ENCODE measurements at regions not wholly inside any gene's neighbourhood (a gene's known extent, or its start where the extent isn't known, plus 50 kb on each side); places are given as distances from the start of the nearest gene placed in this dataset.

- Histone ChIP-seq H3K9me3 (ENCODE audit: control insufficient read depth in 4 of 4, low read length in 3 of 4) (no peaks in the 10 kb centered on the region), H3K27ac (ENCODE audit: low read depth in 1 of 2, low read length in 2 of 2) (no peak overlapping the region), H3K36me3 (ENCODE audit: control insufficient read depth in 4 of 4, insufficient read depth in 3 of 4, low read depth in 1 of 4, low read length in 3 of 4) (no peaks in the 10 kb centered on the region), H3K27me3 (ENCODE audit: control insufficient read depth in 4 of 4, insufficient read depth in 4 of 4, low read length in 3 of 4) (no peaks in the 10 kb centered on the region), H3K4me3 (ENCODE audit: low read depth in 1 of 3, low read length in 3 of 3) (no peak overlapping the region), H3K9ac (ENCODE audit: low read depth in 1 of 2, low read length in 2 of 2) (no peak overlapping the region), H3K4me1 (ENCODE audit: control insufficient read depth in 4 of 4, insufficient read depth in 4 of 4, low read length in 3 of 4) (peaks cover 0 to 2% (median 0%) of the 10 kb centered on the region in 4 donors)
- 88% methylated on average over 3 of the region's 3 CpGs for WGBS
- TF ChIP-seq RXRA (IDR thresholded peaks at IDR 0.05): no peak
- TF ChIP-seq REST (IDR thresholded peaks at IDR 0.05): no peak
- TF ChIP-seq FOXA1 (IDR thresholded peaks at IDR 0.05): no peak
- TF ChIP-seq NR2F2 (IDR thresholded peaks at IDR 0.05): no peak
- TF ChIP-seq CTCF (IDR thresholded peaks at IDR 0.05; ENCODE audit: low read depth, low read length, missing input control): no peak
- no peak for TF ChIP-seq SP1 (IDR thresholded peaks at IDR 0.05)
- no peak for TF ChIP-seq HNF4G (IDR thresholded peaks at IDR 0.05)
- TF ChIP-seq MAX (IDR thresholded peaks at IDR 0.05): no peak
- TF ChIP-seq RAD21 (IDR thresholded peaks at IDR 0.05): no peak
- TF ChIP-seq JUND (IDR thresholded peaks at IDR 0.05): no peak
- no peak for TF ChIP-seq ZBTB33 (IDR thresholded peaks at IDR 0.05)
- no peak for TF ChIP-seq YY1 (IDR thresholded peaks at IDR 0.05)
- no peak for TF ChIP-seq EGR1 (IDR thresholded peaks at IDR 0.05; ENCODE audit: low read depth in 2 of 2)
- no peak for TF ChIP-seq FOXA2 (IDR thresholded peaks at IDR 0.05)
- DNase-seq (ENCODE audit: low spot score): no peak
Observed at GRCh38 chr4:13316354-13316753, 167.8 kb downstream of the RAB28 start.

GRCh38 chr4:13313856-13314255, 170.3 kb downstream of the RAB28 start:
- no peak overlapping the region for H3K4me3 ChIP-seq (ENCODE audit: low read depth in 1 of 3, low read length in 3 of 3)
- no peaks in the 10 kb centered on the region for H3K36me3 ChIP-seq (ENCODE audit: control insufficient read depth in 4 of 4, insufficient read depth in 3 of 4, low read depth in 1 of 4, low read length in 3 of 4)
- DNase-seq (ENCODE audit: low spot score): no peak
- peaks cover 0 to 2% (median 0%) of the 10 kb centered on the region in 4 donors for H3K4me1 ChIP-seq (ENCODE audit: control insufficient read depth in 4 of 4, insufficient read depth in 4 of 4, low read length in 3 of 4)
- no peak overlapping the region for H3K9ac ChIP-seq (ENCODE audit: low read depth in 1 of 2, low read length in 2 of 2)
- H3K27ac ChIP-seq (ENCODE audit: low read depth in 1 of 2, low read length in 2 of 2): no peak overlapping the region
- H3K27me3 ChIP-seq (ENCODE audit: control insufficient read depth in 4 of 4, insufficient read depth in 4 of 4, low read length in 3 of 4): no peaks in the 10 kb centered on the region
- no peaks in the 10 kb centered on the region for H3K9me3 ChIP-seq (ENCODE audit: control insufficient read depth in 4 of 4, low read length in 3 of 4)
- no peak for TF ChIP-seq ATF3 (IDR thresholded peaks at IDR 0.05)
- TF ChIP-seq CTCF (IDR thresholded peaks at IDR 0.05; ENCODE audit: low read depth, low read length, missing input control): no peak
- peak in 1 of 2 donors; percentile 10 for TF ChIP-seq RXRA (IDR thresholded peaks at IDR 0.05)
- TF ChIP-seq HNF4A (conservative IDR thresholded peaks at IDR 0.05): peak in 1 of 2 donors; percentile 6
- TF ChIP-seq GABPA (IDR thresholded peaks at IDR 0.05 in 1 of 2, conservative IDR thresholded peaks at IDR 0.05 in 1 of 2): no peak
- no peak for TF ChIP-seq EGR1 (IDR thresholded peaks at IDR 0.05; ENCODE audit: low read depth in 2 of 2)
- TF ChIP-seq FOXA1 (IDR thresholded peaks at IDR 0.05): no peak
- no peak for TF ChIP-seq RAD21 (IDR thresholded peaks at IDR 0.05)
- TF ChIP-seq REST (IDR thresholded peaks at IDR 0.05): no peak
- TF ChIP-seq TAF1 (conservative IDR thresholded peaks at IDR 0.05): no peak
- TF ChIP-seq SP1 (IDR thresholded peaks at IDR 0.05): no peak
- TF ChIP-seq NR2F2 (IDR thresholded peaks at IDR 0.05): no peak
- TF ChIP-seq YY1 (IDR thresholded peaks at IDR 0.05): peak; percentile 29
- no peak for TF ChIP-seq FOXA2 (IDR thresholded peaks at IDR 0.05)
- no peak for TF ChIP-seq JUND (IDR thresholded peaks at IDR 0.05)
